ENCODE measurements at regions not wholly inside any gene's neighbourhood (a gene's known extent, or its start where the extent isn't known, plus 50 kb on each side); places are given as distances from the start of the nearest gene placed in this dataset.

DNA sequence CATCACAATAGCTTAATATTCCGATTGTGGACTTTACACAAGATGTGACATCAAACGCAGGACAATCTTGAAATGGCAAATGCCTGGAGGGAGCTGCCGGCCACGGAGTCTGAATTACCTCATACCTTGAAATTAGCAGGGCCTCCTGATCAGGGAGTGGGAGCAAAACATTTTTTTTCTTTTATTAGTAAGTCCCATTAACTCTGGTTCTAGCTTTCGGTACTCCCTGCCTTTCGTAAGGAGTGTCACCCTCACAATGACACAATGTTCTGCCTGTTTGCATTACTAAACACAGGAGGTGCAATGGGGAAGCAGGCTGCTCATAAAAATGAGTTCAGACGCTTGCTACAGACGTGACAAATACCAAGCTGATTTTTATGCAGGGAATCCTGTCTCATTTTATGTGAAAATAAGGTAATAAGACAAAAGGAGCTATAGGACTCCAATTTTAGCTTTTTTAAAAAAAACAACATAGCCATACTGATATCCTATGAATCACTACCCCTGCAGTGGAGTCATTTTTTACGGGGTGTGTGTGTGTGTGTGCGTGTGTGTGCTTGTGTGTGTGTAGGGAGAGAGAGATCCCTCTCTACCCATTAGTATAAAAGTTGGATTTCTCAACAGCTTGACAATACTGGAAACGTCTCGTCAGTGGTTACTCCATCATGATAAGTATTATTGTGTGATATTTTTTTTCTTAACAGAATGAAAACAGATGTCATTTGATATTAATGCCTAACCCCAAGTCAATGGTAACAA lies 205.1 kb upstream of the RUNX1 start:
- TF ChIP-seq EZH2phosphoT487 (IDR thresholded peaks at IDR 0.05; ENCODE audit: insufficient read depth, low read depth) (no peak), EZH2 (IDR thresholded peaks at IDR 0.05; ENCODE audit: insufficient read depth, poor library complexity, severe bottlenecking) (no peak)
